Psoas muscle (tissue), 7 donors: ENCODE measurements at regions not wholly inside any gene's neighbourhood (a gene's known extent, or its start where the extent isn't known, plus 50 kb on each side); places are given as distances from the start of the nearest gene placed in this dataset.

Source experiments
- ATAC-seq, 4 donors: fragments of 200-7000 bp; cut with Tn5 transposase; one replicate each; pipeline ENCODE4 v1.9.1; 2020; ENCODE audit warnings: moderate library complexity in 3 of 4, mild to moderate bottlenecking in 2 of 4
- DNase-seq, 2 donors: peaks; one replicate each; pipeline ENCODE4 v3.0.0-alpha.2; 2020
- H3K27ac ChIP-seq: fragments of 200-600 bp; one replicate; pipeline ENCODE4 v1.8.0; 2022
- H3K27me3 ChIP-seq, 3 donors: fragments of 200-600 bp in 1 of 3; one replicate each; pipeline versions ENCODE4 v1.6.1 to v1.8.0; 2013 to 2022; ENCODE audit warnings: low read length in 2 of 3, mild to moderate bottlenecking in 2 of 3, moderate library complexity in 1 of 3; ENCODE audit not compliant: insufficient read depth in 3 of 3
- H3K36me3 ChIP-seq, 2 donors: fragments of 200-600 bp in 1 of 2; one replicate each; pipeline versions ENCODE4 v1.6.1 to v1.8.0; 2013 to 2022; ENCODE audit warnings: low read depth in 1 of 2, mild to moderate bottlenecking in 1 of 2, moderate library complexity in 1 of 2; ENCODE audit not compliant: insufficient read depth in 1 of 2
- H3K4me1 ChIP-seq: fragments of 200-600 bp; one replicate; pipeline ENCODE4 v1.8.0; 2022
- H3K4me3 ChIP-seq: fragments of 200-600 bp; one replicate; pipeline ENCODE4 v1.8.0; 2022; ENCODE audit warnings: mild to moderate bottlenecking
- H3K9me3 ChIP-seq: fragments of 200-600 bp; one replicate; pipeline ENCODE4 v1.8.0; 2022
- WGBS, 3 donors: extraction: QIAGEN DNeasy Blood & Tissue Kit; methylation state at CpG; one replicate each; pipeline versions ENCODE4 v1.1.6 to v1.1.7; 2013; 5-methylcytosine and 5-hydroxymethylcytosine counted together
- intact Hi-C, 2 donors: fragments of 100-400 bp; cut with DNase I; formaldehyde crosslinking; loops; one replicate each; pipeline versions ENCODE4 v1.11.0 to v1.14.2; 2022
- TF ChIP-seq, protein P1 (sequence below): fragments of 200-600 bp; IDR thresholded peaks from one replicate; pipeline ENCODE4 v1.8.0; 2022; ENCODE audit warnings: antibody characterized with exemption
- donor health status: healthy with polysubstance abuse.
- donor health status: DM: no; HTN: no; CAD: no; lungs with moderate emphysema.
- donor health status: Bipolar disorder and iron deficiency.
- donor health status: healthy.
- donor health status: DM: yes; HTN: yes; CAD: no.
- donor health status: DM: no; HTN: no; CAD: no.
- donor health status: DM: yes; HTN: yes; CAD: no.

DNA sequence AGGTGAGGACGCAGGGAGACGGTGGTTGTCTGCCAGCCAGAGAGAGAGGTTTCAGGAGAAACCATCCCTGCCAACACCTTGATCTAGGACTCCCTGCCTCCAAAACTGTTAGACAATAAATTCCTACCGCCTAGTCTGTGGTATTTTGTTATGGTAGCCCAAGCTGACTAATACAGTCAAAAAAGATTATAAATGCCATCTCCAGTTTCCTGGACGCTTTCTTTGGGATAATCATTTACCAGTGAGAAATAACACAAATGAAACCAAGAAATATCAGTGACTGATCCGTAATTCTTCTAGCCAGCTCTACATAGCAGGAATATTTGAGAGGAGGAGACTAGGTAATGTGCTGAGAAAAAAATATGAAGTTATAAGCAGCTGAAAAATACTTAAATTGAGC is 707.8 kb upstream of the LMCD1 start:
- 76 to 85% (median 80%) methylated on average over 5 of the region's 5 CpGs for WGBS, 3 donors
- Histone ChIP-seq H3K27me3 (no peaks in the 10 kb centered on the region), H3K9me3 (no peaks in the 10 kb centered on the region), H3K27ac (no peak overlapping the region), H3K36me3 (no peaks in the 10 kb centered on the region), H3K4me1 (no peaks in the 10 kb centered on the region), H3K4me3 (no peak overlapping the region)
- ATAC-seq, result no peak
- TF ChIP-seq, protein P1, sequence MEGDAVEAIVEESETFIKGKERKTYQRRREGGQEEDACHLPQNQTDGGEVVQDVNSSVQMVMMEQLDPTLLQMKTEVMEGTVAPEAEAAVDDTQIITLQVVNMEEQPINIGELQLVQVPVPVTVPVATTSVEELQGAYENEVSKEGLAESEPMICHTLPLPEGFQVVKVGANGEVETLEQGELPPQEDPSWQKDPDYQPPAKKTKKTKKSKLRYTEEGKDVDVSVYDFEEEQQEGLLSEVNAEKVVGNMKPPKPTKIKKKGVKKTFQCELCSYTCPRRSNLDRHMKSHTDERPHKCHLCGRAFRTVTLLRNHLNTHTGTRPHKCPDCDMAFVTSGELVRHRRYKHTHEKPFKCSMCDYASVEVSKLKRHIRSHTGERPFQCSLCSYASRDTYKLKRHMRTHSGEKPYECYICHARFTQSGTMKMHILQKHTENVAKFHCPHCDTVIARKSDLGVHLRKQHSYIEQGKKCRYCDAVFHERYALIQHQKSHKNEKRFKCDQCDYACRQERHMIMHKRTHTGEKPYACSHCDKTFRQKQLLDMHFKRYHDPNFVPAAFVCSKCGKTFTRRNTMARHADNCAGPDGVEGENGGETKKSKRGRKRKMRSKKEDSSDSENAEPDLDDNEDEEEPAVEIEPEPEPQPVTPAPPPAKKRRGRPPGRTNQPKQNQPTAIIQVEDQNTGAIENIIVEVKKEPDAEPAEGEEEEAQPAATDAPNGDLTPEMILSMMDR, result no peak
- DNase-seq, result no peak
- intact Hi-C loops, result no loop called here

DNA sequence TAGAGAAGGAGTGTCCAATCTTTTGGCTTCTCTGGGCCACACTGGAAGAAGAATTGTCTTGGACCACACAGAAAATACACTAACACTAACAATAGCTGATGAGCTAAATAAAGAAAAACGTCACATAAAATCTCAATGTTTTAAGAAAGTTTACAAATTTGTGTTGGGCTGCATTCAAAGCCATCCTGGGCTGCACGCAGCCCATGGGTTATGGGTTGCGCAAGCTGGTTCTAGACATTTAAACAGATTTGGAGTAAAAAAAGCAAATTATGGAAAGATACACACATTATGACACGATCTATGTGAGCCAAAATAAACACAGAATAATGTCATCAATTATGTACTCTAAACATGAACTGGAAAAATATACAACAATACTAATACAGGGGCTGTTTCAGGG is 703.3 kb upstream of the LMCD1 start:
- 60 to 68% (median 60%) methylated on average over 4 of the region's 4 CpGs for WGBS, 3 donors
- intact Hi-C loops, result no loop called here
- Histone ChIP-seq H3K27ac (no peak overlapping the region), H3K27me3 (no peaks in the 10 kb centered on the region), H3K4me1 (no peaks in the 10 kb centered on the region), H3K36me3 (no peaks in the 10 kb centered on the region), H3K9me3 (no peaks in the 10 kb centered on the region), H3K4me3 (no peak overlapping the region)
- no peak for DNase-seq
- no peak for ATAC-seq
- TF ChIP-seq, protein P1, result no peak

DNA sequence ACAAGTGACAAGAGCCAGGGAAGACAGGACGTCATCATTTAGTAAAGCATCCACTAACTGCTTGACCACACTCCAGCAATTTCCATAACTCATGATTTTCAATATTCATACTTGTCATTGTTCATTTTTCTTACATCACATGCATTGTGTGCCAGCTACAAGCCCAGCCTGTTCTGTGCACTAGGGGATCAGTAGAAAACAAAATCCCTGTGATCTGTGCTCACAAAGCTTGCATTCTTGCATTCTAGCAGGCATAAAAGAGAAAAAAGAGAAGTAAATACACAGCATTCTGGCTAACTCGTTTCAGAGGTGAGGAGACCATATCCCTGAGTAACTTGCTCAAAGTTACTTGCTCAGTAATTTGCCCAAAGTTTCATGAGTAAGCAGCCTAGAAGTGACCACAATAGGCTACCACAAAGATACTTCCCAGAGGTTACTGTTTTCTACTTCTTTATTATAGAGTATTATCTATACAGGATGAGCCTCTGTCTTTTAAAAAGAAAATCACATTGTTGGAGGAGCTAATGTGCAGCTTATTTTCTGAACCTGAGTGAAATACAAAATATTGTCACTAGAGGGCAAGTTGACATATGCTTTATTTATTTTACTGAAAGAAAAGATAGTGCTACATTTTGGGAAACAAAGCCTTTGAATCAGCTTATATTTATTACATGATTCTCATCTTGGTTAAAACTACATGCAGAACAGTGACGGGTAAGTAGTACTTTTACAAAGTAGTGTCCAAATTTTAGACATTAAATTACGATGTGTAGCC is 701.4 kb upstream of the LMCD1 start:
- TF ChIP-seq, protein P1, result peak; percentile 10
- no peak overlapping the region for H3K27ac ChIP-seq
- no peaks in the 10 kb centered on the region for H3K9me3 ChIP-seq
- ATAC-seq (no peak), DNase-seq (no peak)
- H3K36me3 ChIP-seq, result no peaks in the 10 kb centered on the region
- H3K27me3 ChIP-seq, result no peaks in the 10 kb centered on the region
- no peak overlapping the region for H3K4me3 ChIP-seq
- H3K4me1 ChIP-seq, result no peaks in the 10 kb centered on the region
- intact Hi-C loops, result no loop called here
- 46 to 54% (median 47%) methylated on average over 4 of the region's 4 CpGs for WGBS, 3 donors

DNA sequence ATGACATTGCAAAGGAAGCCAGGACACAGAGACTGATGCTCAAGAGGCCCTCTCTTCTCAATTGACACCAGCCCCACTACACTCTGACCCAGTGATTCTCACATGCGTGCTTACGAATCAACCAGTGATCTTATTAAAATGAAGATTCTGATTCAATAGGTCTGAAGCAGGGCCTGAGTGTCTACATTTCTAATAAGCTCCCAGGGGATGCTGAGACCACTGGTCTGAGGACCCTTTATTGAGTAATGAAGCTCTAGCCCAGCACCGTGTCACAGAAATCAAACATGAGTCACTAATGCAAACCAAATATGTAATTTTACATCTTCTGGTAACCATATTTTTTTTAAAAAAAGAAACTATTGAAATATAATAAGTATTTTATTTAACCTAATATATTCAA is 689.1 kb upstream of the LMCD1 start:
- WGBS, 3 donors, result 87 to 94% (median 89%) methylated on average over 3 of the region's 3 CpGs
- no peak overlapping the region for H3K4me3 ChIP-seq
- no peak for DNase-seq
- H3K27me3 ChIP-seq, result no peaks in the 10 kb centered on the region
- TF ChIP-seq, protein P1, result no peak
- no peaks in the 10 kb centered on the region for H3K4me1 ChIP-seq
- no peaks in the 10 kb centered on the region for H3K36me3 ChIP-seq
- intact Hi-C loops, result no loop called here
- H3K9me3 ChIP-seq, result no peaks in the 10 kb centered on the region
- H3K27ac ChIP-seq, result no peak overlapping the region
- no peak for ATAC-seq

DNA sequence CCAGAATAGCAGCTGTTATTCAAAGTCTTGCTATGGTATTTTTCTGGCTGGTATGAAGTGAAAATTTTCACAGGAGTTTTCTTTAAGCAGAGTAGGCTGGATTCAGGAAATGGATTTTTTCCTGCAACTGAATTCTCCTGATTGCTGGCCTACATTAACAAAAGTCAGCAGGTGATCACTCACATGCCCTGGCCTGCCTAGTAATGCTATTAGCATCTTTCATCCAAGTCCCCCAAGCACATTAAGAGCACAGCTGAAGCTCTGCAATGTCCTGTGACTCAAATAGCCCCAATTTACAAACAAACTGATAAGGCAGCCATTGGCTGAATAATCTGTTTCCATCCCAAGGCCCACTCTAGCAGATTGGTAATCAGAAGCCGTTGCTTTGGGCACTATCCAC is 688.3 kb upstream of the LMCD1 start:
- TF ChIP-seq, protein P1, result no peak
- 65 to 70% (median 67%) methylated on average over 1 of the region's 1 CpG for WGBS, 3 donors
- H3K9me3 ChIP-seq, result no peaks in the 10 kb centered on the region
- ATAC-seq (no peak), DNase-seq (no peak)
- no peaks in the 10 kb centered on the region for H3K4me1 ChIP-seq
- no peaks in the 10 kb centered on the region for H3K27me3 ChIP-seq
- H3K27ac ChIP-seq, result no peak overlapping the region
- H3K36me3 ChIP-seq, result no peaks in the 10 kb centered on the region
- intact Hi-C loops, result no loop called here
- no peak overlapping the region for H3K4me3 ChIP-seq
